WI38 (cell line): ENCODE measurements at regions not wholly inside any gene's neighbourhood (a gene's known extent, or its start where the extent isn't known, plus 50 kb on each side); places are given as distances from the start of the nearest gene placed in this dataset.

Source experiments
- H3K4me3 ChIP-seq: 2 replicates; pipeline ENCODE4 v1.5.1; 2011; ENCODE audit warnings: low read depth, mild to moderate bottlenecking, control low read depth, low read length
- TF ChIP-seq, protein P1 (sequence below): IDR thresholded peaks from 2 replicates; pipeline ENCODE4 v1.5.1; 2012; ENCODE audit warnings: low read depth, mild to moderate bottlenecking, control low read depth, low read length

DNA sequence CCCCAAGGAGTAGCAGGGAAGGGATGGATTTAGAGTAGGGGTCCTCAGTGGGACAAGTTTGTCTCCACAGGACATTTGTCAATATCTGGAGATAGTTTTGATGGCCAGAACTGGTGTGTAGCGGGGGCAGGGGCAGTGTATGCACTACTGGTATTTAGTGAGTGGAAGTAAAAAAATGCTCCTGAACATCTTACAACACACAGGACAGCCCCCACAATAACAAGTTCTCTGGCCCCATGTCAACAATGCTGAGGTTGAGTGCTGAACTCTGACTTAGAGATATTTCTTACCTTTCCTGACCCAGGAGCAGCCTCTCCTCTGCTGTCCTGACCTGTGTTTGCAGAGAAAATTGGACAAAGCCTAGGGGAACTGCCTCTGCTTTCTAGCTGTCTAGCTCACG is 365.8 kb downstream of the HAPSTR1 start:
- no peak overlapping the region for H3K4me3 ChIP-seq
- TF ChIP-seq, protein P1, sequence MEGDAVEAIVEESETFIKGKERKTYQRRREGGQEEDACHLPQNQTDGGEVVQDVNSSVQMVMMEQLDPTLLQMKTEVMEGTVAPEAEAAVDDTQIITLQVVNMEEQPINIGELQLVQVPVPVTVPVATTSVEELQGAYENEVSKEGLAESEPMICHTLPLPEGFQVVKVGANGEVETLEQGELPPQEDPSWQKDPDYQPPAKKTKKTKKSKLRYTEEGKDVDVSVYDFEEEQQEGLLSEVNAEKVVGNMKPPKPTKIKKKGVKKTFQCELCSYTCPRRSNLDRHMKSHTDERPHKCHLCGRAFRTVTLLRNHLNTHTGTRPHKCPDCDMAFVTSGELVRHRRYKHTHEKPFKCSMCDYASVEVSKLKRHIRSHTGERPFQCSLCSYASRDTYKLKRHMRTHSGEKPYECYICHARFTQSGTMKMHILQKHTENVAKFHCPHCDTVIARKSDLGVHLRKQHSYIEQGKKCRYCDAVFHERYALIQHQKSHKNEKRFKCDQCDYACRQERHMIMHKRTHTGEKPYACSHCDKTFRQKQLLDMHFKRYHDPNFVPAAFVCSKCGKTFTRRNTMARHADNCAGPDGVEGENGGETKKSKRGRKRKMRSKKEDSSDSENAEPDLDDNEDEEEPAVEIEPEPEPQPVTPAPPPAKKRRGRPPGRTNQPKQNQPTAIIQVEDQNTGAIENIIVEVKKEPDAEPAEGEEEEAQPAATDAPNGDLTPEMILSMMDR: no peak

DNA sequence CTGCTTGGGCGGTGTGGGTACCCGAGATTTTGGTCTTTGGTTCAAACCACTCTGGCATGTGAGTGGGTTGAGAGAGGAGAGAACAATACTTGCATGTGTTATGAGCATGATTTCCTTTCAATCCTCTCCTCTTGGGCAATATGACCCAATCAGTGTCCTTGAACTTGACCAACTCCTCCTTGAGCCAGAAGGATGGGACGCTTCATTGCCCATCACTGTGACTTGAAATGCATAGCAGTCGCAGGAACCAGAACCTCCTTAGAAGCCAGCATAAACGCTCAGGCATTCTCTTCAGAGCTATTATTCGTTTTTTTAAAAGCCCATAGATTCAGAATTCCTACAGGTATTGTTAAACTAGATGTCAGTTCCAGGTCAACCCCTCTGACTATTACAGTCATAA is 367.4 kb downstream of the HAPSTR1 start:
- H3K4me3 ChIP-seq: no peak overlapping the region
- TF ChIP-seq, protein P1: no peak

DNA sequence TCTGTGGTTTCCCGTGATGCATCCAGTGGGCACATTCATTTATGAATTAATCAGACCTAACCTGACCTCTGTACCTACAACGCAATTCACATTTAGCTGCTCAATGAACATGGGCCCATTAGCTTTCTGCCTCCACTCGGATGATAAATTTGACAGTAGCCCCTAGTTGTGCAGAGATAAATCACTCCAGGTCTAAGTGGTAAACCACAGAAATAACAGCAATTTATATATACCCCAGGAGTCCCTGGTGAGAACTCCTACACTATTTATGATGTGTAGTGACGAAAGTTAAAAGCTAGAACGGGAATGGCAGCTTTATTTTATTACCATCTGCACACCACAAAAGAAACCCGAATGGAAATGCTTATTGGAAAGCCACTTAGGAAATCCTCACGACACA is 371.5 kb downstream of the HAPSTR1 start:
- TF ChIP-seq, protein P1: no peak
- H3K4me3 ChIP-seq: no peak overlapping the region

- TF ChIP-seq, protein P1: no peak
- no peak overlapping the region for H3K4me3 ChIP-seq
Observed at GRCh38 chr16:9463461-9463860, 372.0 kb downstream of the HAPSTR1 start.

DNA sequence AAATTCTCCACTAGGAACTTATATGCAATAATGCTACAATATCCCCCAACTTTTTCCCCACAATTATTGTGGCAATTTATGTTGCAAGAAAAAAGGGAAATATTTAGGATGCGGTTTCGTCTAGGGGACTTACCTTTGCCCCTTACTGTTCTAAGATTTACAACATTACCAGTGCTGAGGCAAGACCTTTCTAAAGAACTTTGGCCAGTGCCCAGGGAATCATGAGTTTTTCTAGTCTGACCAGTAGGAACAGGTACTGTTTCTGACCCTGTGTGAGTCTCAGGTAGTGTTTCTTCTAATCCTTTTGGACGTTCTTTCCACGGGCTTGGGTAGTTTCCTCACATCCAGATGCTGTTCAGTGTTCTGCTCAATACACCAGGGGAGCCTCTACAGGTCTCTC is 373.7 kb downstream of the HAPSTR1 start:
- TF ChIP-seq, protein P1: no peak
- H3K4me3 ChIP-seq: no peak overlapping the region

DNA sequence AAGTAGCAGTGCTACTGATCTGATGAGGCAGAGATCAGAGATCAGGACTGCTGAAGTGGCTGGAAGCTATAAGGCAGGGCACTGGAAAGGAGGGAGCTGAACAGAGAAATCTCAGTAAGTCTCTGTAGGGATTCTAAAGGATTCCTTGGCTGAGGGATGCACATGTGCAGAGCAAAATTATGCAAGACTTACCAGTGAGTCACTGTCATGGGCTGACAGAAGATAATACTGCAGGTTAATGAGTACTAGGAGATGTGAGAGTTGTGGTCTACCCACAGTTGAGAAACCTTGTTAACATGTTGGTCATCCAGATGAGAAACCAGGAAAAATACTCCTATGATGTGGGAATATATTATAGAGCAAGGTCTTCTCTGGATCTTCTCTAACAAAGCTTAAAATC is 378.1 kb downstream of the HAPSTR1 start:
- TF ChIP-seq, protein P1: no peak
- H3K4me3 ChIP-seq: no peak overlapping the region

GRCh38 chr16:9476744-9477143 is 385.3 kb downstream of the HAPSTR1 start:
- H3K4me3 ChIP-seq: no peak overlapping the region
- TF ChIP-seq, protein P1: no peak

DNA sequence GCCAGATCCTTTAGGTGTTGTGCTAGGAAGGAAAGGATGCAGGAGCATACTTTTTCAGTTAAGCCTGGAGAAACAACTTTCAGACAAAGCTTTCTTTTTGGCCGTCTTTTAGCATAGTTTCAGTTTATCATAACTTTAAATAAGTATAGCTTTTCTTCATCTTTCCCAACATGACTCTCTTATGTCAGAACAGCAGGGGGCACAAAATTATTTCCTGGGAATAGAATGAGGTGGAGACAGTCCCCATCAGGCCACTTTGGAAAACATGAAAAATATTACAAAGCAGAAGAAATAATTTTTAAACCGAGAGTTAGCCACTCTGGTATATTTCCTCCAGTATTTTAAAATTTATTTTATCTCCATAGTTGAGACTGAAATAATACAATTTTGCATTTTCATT is 387.6 kb downstream of the HAPSTR1 start:
- no peak overlapping the region for H3K4me3 ChIP-seq
- TF ChIP-seq, protein P1: no peak
